ENCODE measurements at regions not wholly inside any gene's neighbourhood (a gene's known extent, or its start where the extent isn't known, plus 50 kb on each side); places are given as distances from the start of the nearest gene placed in this dataset.
"Not testable (repeated sequence)": the region's sequence is repeated elsewhere in the genome, so short reads cannot be mapped to it uniquely, and the experiment has no call there.

DNA sequence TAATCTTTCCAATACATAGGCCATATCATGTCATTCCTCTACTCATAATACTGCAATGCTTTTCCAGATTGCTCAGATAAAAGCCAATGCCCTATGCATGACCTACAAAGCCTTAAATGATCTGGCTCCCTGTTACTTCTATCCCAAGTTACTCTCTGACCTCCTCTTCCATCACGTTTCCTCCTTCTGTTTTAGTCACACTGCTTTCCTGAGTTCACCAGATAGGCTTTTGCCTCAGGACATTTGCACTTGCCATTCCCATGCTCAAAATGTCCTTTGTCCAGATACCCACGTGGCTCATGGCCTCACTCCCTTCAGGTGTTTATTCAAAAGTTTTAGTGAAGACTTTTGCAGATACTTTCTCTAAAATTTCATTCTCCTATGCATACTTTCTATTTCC lies 138.7 kb upstream of the PRICKLE1 start:
- CTCF ChIA-PET (ENCODE audit: partially characterized antibody), result no interaction called here

DNA sequence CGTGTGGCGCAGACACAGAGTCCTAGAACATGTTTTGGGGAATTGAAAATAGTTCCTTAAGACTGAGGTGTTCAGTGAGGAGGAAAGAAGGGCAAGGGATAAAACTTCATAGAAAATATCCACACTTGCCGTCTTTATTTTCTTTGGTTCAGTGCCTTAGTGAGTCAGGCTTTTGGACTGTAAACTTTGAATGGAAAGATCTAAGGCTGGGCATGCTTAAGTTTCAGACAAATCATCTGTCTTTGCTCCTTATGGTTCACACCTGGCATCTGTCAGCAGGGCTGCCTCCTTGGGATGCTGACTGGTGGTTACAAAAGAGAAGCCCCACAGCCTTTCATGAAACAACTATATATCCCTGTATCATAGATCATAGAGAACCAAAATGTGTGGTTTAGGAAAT lies 136.3 kb upstream of the PRICKLE1 start:
- Histone ChIP-seq H3K27me3 (ENCODE audit: insufficient read depth, low read length) (no peaks in the 10 kb centered on the region), H3K9me3 (ENCODE audit: control insufficient read depth in 1 of 2, low read length in 2 of 2) (no peaks in the 10 kb centered on the region), H3K4me3 (ENCODE audit: low read length in 2 of 2) (no peak overlapping the region), H3K4me1 (ENCODE audit: insufficient read depth, low read length) (no peaks in the 10 kb centered on the region), H3K27ac (ENCODE audit: low read depth, low read length) (no peak overlapping the region), H3K36me3 (ENCODE audit: insufficient read depth, low read length) (no peaks in the 10 kb centered on the region)
- Mint-ChIP-seq H3K4me1 (no peaks in the 10 kb centered on the region), H3K27me3 (no peaks in the 10 kb centered on the region), H3K36me3 (no peaks in the 10 kb centered on the region), H3K9me3 (peaks cover 0 to 10% (median 5%) of the 10 kb centered on the region in 8 donors), H3K27ac (no peak overlapping the region), H3K4me3 (no peak overlapping the region)
- DNase-seq, result no peak
- ChIA-PET CTCF (ENCODE audit: partially characterized antibody) (no interaction called here), POLR2A (ENCODE audit: partially characterized antibody) (no interaction called here)
- intact Hi-C loops (cut with micrococcal nuclease), result no loop called here

More for the DNA sequence above, 138.7 kb upstream of the PRICKLE1 start:
- POLR2A ChIA-PET (ENCODE audit: partially characterized antibody), result no interaction called here
- H3K27ac Mint-ChIP-seq, result no peak overlapping the region
- Histone ChIP-seq H3K27ac (ENCODE audit: low read depth, low read length) (no peak overlapping the region), H3K9me3 (ENCODE audit: control insufficient read depth in 1 of 2, low read length in 2 of 2) (no peaks in the 10 kb centered on the region), H3K27me3 (ENCODE audit: insufficient read depth, low read length) (no peaks in the 10 kb centered on the region), H3K4me3 (ENCODE audit: low read length in 2 of 2) (no peak overlapping the region), H3K4me1 (ENCODE audit: insufficient read depth, low read length) (no peaks in the 10 kb centered on the region), H3K36me3 (ENCODE audit: insufficient read depth, low read length) (no peaks in the 10 kb centered on the region)
- H3K9me3 Mint-ChIP-seq, result peaks cover 0 to 10% (median 4%) of the 10 kb centered on the region in 8 donors
- H3K4me3 Mint-ChIP-seq, result no peak overlapping the region
- H3K4me1 Mint-ChIP-seq, result no peaks in the 10 kb centered on the region
- intact Hi-C loops (cut with micrococcal nuclease), result no loop called here
- no peaks in the 10 kb centered on the region for H3K36me3 Mint-ChIP-seq
- DNase-seq, result no peak
- no peaks in the 10 kb centered on the region for H3K27me3 Mint-ChIP-seq

DNA sequence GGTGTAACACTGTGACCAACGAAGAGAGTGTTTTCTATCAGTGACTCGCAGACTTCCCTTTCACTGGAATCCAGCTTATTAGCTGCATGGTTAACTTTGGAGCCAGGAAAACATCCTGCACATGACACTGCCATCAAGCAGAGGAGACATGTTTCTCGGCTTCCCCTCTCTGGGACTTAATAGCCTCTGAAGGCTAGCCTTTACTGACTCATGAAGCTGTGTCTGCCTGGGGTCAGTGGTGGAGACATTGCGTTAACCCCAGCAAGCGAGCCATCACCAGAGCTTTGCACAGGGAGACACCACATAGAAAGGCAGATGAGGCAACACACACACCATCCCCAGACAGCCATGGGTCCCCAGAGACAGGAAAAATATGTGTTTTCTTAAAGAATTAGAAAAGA lies 126.9 kb upstream of the PRICKLE1 start:
- CTCF ChIA-PET (ENCODE audit: partially characterized antibody), result no interaction called here
- Mint-ChIP-seq H3K36me3 (no peaks in the 10 kb centered on the region), H3K4me1 (no peaks in the 10 kb centered on the region), H3K4me3 (no peak overlapping the region), H3K27me3 (peaks cover 0 to 1% of the 10 kb centered on the region in 2 donors), H3K9me3 (peaks cover 0 to 13% (median 5%) of the 10 kb centered on the region in 8 donors), H3K27ac (no peak overlapping the region)
- Histone ChIP-seq H3K4me3 (ENCODE audit: low read length in 2 of 2) (no peak overlapping the region), H3K36me3 (ENCODE audit: insufficient read depth, low read length) (no peaks in the 10 kb centered on the region), H3K9me3 (ENCODE audit: control insufficient read depth in 1 of 2, low read length in 2 of 2) (no peaks in the 10 kb centered on the region), H3K27ac (ENCODE audit: low read depth, low read length) (no peak overlapping the region), H3K27me3 (ENCODE audit: insufficient read depth, low read length) (no peaks in the 10 kb centered on the region), H3K4me1 (ENCODE audit: insufficient read depth, low read length) (no peaks in the 10 kb centered on the region)
- POLR2A ChIA-PET (ENCODE audit: partially characterized antibody), result no interaction called here
- no peak for DNase-seq
- intact Hi-C loops (cut with micrococcal nuclease), result no loop called here

DNA sequence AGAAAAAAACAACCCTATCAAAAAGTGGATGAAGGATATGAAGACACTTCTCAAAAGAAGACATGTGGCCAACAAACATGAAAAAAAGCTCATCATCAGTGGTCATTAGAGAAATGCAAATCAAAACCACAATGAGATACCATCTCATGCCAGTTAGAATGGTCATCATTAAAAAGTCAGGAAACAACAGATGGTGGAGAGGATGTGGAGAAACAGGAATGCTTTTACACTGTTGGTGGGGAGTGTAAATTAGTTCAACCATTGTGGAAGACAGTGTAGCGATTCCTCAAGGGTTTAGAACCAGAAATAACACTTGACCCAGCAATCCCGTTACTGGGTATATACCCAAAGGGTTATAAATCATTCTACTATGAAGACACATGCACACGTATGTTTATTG lies 124.0 kb upstream of the PRICKLE1 start:
- POLR2A ChIA-PET (ENCODE audit: partially characterized antibody); H3K36me3 ChIP-seq (ENCODE audit: insufficient read depth, low read length); H3K4me3 ChIP-seq (ENCODE audit: low read length in 2 of 2); H3K27me3 ChIP-seq (ENCODE audit: insufficient read depth, low read length); H3K36me3 Mint-ChIP-seq; H3K4me3 Mint-ChIP-seq; H3K9me3 ChIP-seq (ENCODE audit: control insufficient read depth in 1 of 2, low read length in 2 of 2); H3K27ac Mint-ChIP-seq; H3K27me3 Mint-ChIP-seq; H3K27ac ChIP-seq (ENCODE audit: low read depth, low read length); DNase-seq; H3K4me1 ChIP-seq (ENCODE audit: insufficient read depth, low read length); H3K4me1 Mint-ChIP-seq; CTCF ChIA-PET (ENCODE audit: partially characterized antibody); intact Hi-C loops (cut with micrococcal nuclease): not testable (repeated sequence)
- peaks cover 2 to 13% (median 7%) of the 10 kb centered on the region in 8 donors for H3K9me3 Mint-ChIP-seq

DNA sequence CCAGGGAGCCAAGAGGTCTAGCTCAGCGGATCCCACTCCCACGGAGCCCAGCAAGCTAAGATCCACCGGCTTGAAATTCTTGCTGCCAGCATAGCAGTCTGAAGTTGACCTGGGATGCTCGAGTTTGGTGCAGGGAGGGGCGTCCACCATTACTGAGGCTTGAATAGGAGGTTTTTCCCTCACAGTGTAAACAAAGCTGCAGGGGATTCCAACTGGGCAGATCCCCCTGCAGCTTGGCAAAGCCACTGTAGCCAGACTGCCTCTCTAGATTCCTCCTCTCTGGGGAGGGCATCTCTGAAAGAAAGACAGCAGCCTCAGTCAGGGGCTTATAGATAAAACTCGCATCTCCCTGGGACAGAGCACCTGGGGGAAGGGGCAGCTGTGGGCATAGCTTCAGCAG lies 118.8 kb upstream of the PRICKLE1 start:
- H3K27ac Mint-ChIP-seq; DNase-seq; H3K4me3 Mint-ChIP-seq; H3K36me3 Mint-ChIP-seq; H3K9me3 ChIP-seq (ENCODE audit: control insufficient read depth in 1 of 2, low read length in 2 of 2); POLR2A ChIA-PET (ENCODE audit: partially characterized antibody); intact Hi-C loops (cut with micrococcal nuclease); H3K27me3 ChIP-seq (ENCODE audit: insufficient read depth, low read length); H3K27me3 Mint-ChIP-seq; H3K4me1 Mint-ChIP-seq; H3K27ac ChIP-seq (ENCODE audit: low read depth, low read length); H3K4me3 ChIP-seq (ENCODE audit: low read length in 2 of 2); CTCF ChIA-PET (ENCODE audit: partially characterized antibody); H3K4me1 ChIP-seq (ENCODE audit: insufficient read depth, low read length); H3K36me3 ChIP-seq (ENCODE audit: insufficient read depth, low read length): not testable (repeated sequence)
- H3K9me3 Mint-ChIP-seq, result peaks cover under 1 to 13% (median 7%) of the 10 kb centered on the region in 8 donors

DNA sequence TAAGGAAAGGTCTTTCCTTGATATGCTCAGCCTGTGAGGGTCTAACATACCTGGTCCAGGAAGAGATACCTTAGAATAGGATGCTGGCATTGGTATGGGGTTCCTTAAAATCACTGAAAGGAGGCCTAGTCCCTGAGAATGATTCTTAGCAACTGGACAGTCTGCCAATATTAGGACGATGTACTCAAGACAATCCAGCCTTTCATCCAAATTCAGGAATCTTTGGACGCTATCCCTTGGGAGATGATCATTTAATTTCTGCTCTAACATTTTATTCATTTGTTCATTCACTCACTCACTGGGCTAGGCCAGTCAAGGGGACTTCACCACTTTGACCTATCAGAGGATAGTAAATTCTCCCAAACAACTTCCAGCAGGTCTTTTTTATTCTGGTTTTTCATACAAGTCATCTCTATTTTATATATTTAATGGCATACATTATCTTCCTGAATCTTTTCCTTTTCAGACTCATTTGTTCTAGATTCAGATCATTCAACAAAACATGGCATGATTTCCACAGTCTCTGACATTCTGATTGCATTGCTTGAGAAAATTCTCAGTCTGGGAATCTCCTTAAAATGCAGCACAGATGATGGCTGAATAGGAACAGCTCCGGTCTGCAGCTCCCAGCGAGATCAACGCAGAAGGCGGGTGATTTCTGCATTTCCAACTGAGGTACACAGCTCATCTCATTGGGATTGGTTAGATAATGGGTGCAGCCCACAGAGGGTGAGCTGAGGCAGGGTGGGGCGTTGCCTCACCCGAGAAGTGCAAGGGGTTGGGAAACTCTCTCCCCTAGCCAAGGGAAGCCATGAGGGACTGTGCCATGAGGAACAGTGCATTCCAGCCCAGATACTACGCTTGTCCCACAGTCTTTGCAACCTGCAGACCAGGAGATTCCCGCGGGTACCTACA lies 118.0 kb upstream of the PRICKLE1 start:
- POLR2A ChIA-PET (ENCODE audit: partially characterized antibody), result no interaction called here
- CTCF ChIA-PET (ENCODE audit: partially characterized antibody), result no interaction called here
- H3K36me3 Mint-ChIP-seq, result no peaks in the 10 kb centered on the region
- H3K27ac Mint-ChIP-seq, result no peak overlapping the region
- DNase-seq, result no peak
- no peak overlapping the region for H3K4me3 Mint-ChIP-seq
- H3K4me1 ChIP-seq (ENCODE audit: insufficient read depth, low read length), result no peaks in the 10 kb centered on the region
- intact Hi-C loops (cut with micrococcal nuclease), result no loop called here
- no peaks in the 10 kb centered on the region for H3K4me1 Mint-ChIP-seq
- H3K36me3 ChIP-seq (ENCODE audit: insufficient read depth, low read length), result no peaks in the 10 kb centered on the region
- no peak overlapping the region for H3K27ac ChIP-seq (ENCODE audit: low read depth, low read length)
- no peaks in the 10 kb centered on the region for H3K27me3 ChIP-seq (ENCODE audit: insufficient read depth, low read length)
- no peak overlapping the region for H3K4me3 ChIP-seq (ENCODE audit: low read length in 2 of 2)
- H3K9me3 ChIP-seq (ENCODE audit: control insufficient read depth in 1 of 2, low read length in 2 of 2), result no peaks in the 10 kb centered on the region
- H3K27me3 Mint-ChIP-seq, result no peaks in the 10 kb centered on the region
- H3K9me3 Mint-ChIP-seq, result peaks cover 0 to 11% (median 6%) of the 10 kb centered on the region in 8 donors

DNA sequence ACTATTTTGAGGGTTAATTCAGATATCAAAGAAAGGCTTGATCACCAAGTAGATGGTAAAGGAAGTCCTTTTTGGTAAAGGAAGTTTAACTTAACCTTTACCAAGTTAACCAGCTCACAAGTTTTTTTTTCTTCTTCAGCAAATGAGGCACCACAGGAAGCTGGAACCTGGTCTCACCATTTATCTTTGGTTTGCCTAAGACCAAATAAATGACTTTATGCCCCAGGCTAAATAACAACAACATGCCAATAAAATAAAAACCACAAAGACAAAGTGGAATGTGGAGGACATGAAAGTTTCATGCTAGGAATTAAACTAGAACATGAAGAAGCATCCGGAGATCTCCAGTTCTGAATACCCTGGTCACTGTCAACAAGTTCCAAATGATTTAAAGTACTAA lies 116.8 kb upstream of the PRICKLE1 start:
- H3K4me3 ChIP-seq (ENCODE audit: low read length in 2 of 2), result no peak overlapping the region
- H3K36me3 Mint-ChIP-seq, result no peaks in the 10 kb centered on the region
- no peaks in the 10 kb centered on the region for H3K36me3 ChIP-seq (ENCODE audit: insufficient read depth, low read length)
- H3K27me3 Mint-ChIP-seq, result no peaks in the 10 kb centered on the region
- H3K27ac Mint-ChIP-seq, result no peak overlapping the region
- no peak overlapping the region for H3K4me3 Mint-ChIP-seq
- no peaks in the 10 kb centered on the region for H3K9me3 ChIP-seq (ENCODE audit: control insufficient read depth in 1 of 2, low read length in 2 of 2)
- intact Hi-C loops (cut with micrococcal nuclease), result no loop called here
- H3K27me3 ChIP-seq (ENCODE audit: insufficient read depth, low read length), result no peaks in the 10 kb centered on the region
- no peaks in the 10 kb centered on the region for H3K4me1 ChIP-seq (ENCODE audit: insufficient read depth, low read length)
- H3K4me1 Mint-ChIP-seq, result no peaks in the 10 kb centered on the region
- ChIA-PET CTCF (ENCODE audit: partially characterized antibody) (no interaction called here), POLR2A (ENCODE audit: partially characterized antibody) (no interaction called here)
- peaks cover 0 to 5% (median 2%) of the 10 kb centered on the region in 8 donors for H3K9me3 Mint-ChIP-seq
- no peak for DNase-seq
- no peak overlapping the region for H3K27ac ChIP-seq (ENCODE audit: low read depth, low read length)

Measured in CD4-positive, alpha-beta memory T cell (primary cell).